ENCODE measurements at regions not wholly inside any gene's neighbourhood (a gene's known extent, or its start where the extent isn't known, plus 50 kb on each side); places are given as distances from the start of the nearest gene placed in this dataset.

DNA sequence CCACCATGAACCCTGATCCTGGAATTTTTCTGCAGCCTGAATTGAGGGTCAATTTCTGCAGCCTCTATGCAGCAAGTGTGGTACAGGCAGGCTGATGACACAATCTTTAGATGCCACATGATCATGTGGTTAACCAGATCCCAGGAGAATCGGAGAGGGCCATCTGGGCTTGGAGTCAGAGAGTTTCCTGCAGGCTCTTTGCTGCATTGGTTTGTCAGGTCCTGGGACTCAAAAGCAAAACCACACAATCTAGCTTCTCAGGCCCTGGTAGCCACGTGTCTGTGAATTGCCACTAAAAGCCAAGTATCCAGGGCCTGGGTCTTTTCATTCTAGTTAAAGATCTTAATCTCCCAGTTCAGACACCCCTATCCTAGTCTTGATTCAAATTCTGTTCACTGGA lies 464.5 kb downstream of the BCOR start:
- TF ChIP-seq, protein P1, sequence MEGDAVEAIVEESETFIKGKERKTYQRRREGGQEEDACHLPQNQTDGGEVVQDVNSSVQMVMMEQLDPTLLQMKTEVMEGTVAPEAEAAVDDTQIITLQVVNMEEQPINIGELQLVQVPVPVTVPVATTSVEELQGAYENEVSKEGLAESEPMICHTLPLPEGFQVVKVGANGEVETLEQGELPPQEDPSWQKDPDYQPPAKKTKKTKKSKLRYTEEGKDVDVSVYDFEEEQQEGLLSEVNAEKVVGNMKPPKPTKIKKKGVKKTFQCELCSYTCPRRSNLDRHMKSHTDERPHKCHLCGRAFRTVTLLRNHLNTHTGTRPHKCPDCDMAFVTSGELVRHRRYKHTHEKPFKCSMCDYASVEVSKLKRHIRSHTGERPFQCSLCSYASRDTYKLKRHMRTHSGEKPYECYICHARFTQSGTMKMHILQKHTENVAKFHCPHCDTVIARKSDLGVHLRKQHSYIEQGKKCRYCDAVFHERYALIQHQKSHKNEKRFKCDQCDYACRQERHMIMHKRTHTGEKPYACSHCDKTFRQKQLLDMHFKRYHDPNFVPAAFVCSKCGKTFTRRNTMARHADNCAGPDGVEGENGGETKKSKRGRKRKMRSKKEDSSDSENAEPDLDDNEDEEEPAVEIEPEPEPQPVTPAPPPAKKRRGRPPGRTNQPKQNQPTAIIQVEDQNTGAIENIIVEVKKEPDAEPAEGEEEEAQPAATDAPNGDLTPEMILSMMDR (IDR thresholded peaks at IDR 0.05), result no peak
- TF ChIP-seq POLR2A (IDR thresholded peaks at IDR 0.05), result no peak
- TF ChIP-seq EP300 (IDR thresholded peaks at IDR 0.05), result no peak
